Glomerular endothelial cell (primary cell): ENCODE measurements at regions not wholly inside any gene's neighbourhood (a gene's known extent, or its start where the extent isn't known, plus 50 kb on each side); places are given as distances from the start of the nearest gene placed in this dataset.
"Not testable (repeated sequence)": the region's sequence is repeated elsewhere in the genome, so short reads cannot be mapped to it uniquely, and the experiment has no call there.

Experiments
- DNase-seq: peaks from one replicate; pipeline ENCODE4 v3.0.0-alpha.2; 2011; ENCODE audit warnings: low read depth, low spot score; ENCODE audit errors: extremely low read depth

DNA sequence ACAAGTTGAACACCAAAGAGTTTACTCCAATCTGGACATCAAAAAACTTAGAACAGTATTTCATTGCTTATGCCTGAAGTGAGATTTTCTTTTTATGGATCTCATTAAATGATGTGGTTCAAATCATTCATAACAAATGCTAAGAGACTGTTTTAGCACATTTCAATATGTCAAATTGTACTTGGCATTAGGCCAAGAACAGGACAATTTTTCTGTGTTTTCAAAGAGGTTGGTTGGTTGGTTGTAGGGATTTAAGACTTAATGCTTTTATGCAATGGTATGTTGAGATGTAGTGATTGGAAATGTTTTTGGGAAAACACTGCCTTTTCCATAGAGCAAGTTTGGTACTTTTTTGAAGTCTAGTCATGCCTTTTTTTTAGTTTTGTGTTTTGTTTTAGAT lies 510.4 kb downstream of the ZNF674 start:
- no peak for DNase-seq

- no peak for DNase-seq
These were observed 515.4 kb downstream of the ZNF674 start for GRCh38 chrX:46029777-46030176.

DNA sequence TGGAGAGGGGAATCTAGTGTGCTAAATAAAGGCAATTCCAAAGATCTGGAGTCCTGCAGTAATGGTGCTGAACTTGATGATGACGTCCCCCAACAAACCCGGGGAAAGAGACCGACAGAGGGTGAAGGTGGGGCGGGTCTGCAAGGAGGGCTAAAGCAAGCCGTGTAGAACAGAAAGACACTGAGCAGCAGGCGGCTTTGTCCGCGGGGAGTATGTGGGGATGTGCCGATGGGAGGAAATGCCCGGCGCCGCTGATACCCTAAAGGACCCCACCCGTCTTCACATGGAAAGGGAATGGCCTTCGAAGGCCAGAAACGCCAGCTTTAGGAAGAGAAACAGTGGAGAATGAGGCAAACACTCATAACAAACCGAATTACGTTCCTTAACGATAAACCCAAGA lies 528.9 kb downstream of the ZNF674 start:
- no peak for DNase-seq

DNA sequence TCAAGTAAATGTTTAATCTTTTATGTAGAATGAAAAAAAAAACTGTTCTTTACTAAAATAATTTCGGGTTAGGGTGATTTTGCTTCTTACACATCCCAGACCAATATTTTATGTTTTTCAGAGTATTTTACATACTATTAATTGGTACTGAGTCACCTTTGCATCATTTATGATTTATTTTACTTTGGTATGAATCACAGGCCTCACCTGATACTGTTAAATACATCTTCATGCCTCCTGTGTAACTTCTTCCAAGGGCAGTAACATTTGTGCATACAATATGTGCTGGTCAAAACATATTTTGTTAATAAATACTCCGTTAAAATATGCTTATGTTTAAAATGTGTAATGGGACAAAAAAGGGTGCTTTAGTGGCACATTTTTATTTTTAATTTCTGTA lies 529.6 kb downstream of the ZNF674 start:
- DNase-seq, result no peak

- DNase-seq, result no peak
These were observed 552.7 kb downstream of the ZNF674 start for GRCh38 chrX:45992402-45993123.

DNA sequence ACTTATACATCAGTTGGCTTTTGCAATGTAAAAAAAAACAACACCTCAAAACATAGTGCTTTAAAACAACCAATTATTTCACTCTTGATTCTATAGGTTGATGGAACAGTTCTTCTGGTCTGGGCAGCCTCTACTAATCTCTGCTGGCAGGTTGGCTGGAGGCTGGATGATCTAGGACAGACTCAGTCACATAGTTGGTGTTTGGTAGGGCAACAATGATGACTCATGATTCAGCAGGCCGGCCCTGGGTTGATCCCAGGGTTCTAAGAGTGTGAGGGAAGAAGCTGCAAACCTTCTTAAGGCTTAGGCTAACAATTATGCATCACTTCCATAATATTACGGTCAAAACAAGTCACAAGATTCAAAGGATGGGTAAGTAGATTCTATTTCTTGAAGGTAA lies 558.2 kb downstream of the ZNF674 start:
- DNase-seq, result no peak

- DNase-seq, result no peak
These were observed 559.1 kb downstream of the ZNF674 start for GRCh38 chrX:45986081-45986480.

DNA sequence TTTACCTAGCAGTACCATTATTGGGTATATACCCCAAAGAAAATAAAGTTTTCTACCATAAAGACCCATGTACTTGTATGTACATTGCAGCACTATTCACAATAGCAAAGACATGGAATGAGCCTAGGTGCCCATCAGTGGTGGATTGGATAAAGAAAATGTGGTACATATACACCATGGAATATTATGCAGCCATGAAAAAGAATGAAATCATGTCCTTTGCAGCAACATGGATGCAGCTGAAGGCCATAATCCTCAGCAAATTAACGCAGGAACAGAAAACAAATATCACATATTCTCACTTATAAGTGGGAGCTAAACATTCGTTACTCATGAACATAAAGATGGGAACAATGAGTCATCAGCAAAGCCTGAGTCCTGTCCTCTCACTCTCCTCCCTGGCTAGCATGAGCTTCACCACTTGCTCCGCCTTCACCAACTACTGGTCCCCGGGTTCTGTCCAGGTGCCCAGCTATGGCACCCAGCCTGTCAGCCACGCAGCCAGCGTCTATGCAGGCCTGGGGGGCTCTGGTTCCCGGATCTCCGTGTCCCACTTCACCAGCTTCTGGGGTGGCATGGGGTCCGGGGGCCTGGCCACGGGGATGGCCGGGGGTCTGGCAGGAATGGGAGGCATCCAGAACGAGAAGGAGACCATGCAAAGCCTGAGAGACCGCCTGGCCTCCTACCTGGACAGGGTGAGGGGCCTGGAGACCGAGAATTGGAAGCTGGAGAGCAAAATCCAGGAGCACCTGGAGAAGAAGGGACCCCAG lies 562.1 kb downstream of the ZNF674 start:
- DNase-seq, result not testable (repeated sequence)

DNA sequence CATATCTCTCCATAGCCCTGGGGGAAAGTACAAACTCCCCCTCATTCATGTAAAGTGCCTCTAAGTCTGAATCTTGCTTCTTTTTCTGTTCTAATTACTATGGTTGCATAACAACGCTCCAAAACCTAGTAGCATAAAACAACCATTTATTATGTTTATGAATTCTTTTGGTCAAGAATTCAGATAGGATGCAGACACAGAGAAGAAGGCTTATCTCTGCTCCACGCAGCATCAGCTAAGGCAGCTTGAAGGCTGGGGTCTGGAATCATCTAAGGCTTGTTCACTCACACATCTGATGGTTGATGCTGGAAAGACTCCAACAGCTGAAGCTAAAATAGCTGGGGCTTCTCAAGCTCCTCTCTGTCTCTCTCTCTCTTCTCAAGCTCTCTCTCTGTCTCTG lies 564.5 kb downstream of the ZNF674 start:
- no peak for DNase-seq

- no peak for DNase-seq
These were observed 569.6 kb downstream of the ZNF674 start for GRCh38 chrX:45975633-45976032.

DNA sequence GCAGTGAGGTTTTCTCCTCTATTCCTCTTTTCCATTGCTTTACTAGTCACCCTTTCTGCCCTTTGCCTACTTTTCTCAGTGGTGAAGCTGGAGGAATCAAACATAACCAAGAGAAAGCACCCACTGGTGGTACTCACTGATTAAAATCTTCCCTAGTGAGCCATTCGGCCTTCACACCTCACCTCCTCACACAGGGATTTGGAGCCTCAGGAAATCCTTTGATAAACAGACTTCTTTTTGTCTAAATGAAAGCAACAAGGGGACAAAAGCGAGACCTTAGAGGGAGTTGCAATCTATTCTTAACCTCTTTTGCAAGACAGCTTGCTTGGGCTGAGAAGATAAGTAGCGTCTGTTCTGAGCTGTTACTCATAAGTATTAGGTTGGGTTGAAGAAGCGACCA lies 572.6 kb downstream of the ZNF674 start:
- no peak for DNase-seq

DNA sequence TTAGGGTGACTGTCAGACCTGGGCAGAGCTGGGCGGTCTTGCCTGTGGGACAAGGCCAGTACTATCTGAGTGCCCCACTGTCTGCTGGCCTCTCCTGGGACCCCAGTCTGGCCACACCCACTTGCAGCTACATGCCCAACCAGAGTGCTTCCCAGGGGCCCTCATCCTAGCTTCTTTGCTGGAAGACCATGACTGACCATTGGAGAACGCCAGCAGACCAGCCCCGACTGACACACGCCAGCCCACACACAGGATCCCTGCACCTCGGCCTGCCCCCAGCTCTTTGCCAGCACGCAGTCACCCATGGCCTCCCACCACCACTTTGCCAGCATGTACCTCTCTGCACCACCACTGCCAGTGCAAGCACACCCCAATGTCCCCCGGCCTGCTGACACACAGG lies 585.7 kb downstream of the ZNF674 start:
- no peak for DNase-seq

DNA sequence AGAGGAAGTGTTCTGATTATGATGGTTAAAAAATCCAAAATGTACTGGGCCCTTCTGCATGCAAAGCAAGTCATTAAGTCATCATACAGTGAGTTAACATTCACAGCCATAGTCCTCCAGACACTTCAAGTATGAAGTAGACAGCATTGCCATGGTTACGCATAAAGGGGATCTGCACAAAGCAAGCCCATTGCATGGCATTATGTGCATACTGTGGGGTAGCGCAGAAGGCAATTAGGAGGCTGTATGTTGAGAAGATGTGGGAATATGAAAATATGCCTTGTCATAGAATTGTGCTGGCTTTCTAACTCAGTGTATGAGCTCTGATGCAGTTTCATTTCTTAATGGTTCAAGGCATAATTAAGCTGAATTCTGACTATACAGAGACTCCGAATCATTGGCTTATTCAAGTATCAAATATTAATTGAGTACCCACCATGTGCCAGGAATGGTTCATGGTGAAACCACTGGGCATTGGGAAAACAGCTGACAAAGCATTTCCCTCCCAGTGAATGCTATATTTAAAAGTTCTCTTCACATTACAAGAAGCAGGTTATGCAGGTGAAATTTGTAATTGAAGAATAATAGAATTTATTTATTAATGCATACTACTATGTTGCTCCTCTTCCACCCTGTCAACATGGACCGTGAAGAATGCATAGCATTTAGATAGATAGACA lies 588.9 kb downstream of the ZNF674 start:
- DNase-seq, result no peak

GRCh38 chrX:45955661-45956060 lies 589.6 kb downstream of the ZNF674 start:
- DNase-seq, result no peak

- DNase-seq, result no peak
These were observed 591.2 kb downstream of the ZNF674 start for GRCh38 chrX:45954026-45954425.

DNA sequence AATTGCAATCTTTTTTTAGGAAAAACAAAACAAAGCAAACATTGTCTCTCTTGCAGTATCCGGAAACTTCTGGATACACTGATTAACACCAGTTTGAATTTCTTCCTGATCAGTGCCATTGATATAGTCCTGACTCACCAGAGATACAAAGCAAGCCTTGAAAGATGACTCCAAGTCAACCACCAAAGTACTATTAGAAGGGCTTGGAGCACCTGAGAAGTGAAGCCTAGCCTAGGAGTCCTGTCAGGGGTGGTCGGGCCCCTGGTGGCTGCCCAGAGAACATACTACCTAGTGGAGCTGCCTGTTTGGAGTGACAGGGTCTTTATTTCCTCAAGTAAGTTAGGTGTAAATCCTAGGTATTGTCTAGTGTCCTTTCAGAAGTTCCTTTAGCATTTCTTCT lies 593.2 kb downstream of the ZNF674 start:
- DNase-seq, result no peak

GRCh38 chrX:45935408-45935807 lies 609.8 kb downstream of the ZNF674 start:
- DNase-seq, result no peak

- DNase-seq, result no peak
These were observed 632.9 kb downstream of the ZNF674 start for GRCh38 chrX:45912316-45912715.

DNA sequence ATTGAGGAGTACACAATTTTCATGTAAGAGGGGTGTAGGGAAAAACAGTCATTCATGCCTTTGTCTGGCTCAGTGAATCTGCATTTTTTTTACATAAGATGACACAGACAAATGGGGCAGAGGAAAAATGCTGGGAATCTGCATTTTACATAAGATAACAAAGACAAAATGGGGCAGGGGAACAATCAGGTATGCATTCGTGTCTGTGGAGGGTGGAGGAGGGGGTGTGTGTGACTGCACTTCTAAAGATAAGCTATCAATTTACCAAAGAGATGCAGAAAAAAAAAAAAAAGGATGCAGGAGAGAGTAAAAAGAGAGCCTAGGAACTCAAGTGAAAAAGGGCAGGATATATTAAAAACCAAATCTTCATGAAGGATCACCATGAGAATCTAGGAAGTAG lies 637.4 kb downstream of the ZNF674 start:
- no peak for DNase-seq

DNA sequence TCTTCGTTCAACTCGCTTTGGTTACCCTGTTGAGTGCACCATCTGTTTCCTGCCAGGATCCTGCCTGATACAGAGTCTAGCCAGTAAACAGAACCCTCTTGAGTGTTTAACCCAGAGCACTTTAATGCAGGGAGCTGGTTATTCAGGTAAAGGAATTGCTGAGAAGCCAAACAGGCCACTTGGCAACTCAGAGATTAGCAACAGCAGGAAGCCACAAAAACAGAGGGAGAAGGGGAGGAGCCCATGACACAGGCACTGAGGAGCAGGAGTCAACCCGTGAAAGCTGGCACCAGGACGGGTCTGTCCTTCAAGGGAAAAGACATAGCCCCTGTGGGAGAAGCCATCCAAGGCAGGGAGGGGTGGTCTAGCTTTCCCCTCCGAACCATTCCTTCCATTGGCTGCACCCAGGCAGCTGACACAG lies 641.4 kb downstream of the ZNF674 start:
- no peak for DNase-seq

GRCh38 chrX:45900766-45901615 lies 644.2 kb downstream of the ZNF674 start:
- no peak for DNase-seq
